Gastroesophageal sphincter (tissue), 3 donors: ENCODE measurements at regions not wholly inside any gene's neighbourhood (a gene's known extent, or its start where the extent isn't known, plus 50 kb on each side); places are given as distances from the start of the nearest gene placed in this dataset.

Source experiments
- CTCF ChIP-seq, 4 experiments: fragments of 200-600 bp in 2 of 4; fragments of 450-650 bp in 2 of 4; sonication (generic) in 1 of 4; IDR thresholded peaks; one replicate each; pipeline ENCODE4 v1.5.1; 2017 to 2019; ENCODE audit warnings: antibody characterized with exemption in 4 of 4, mild to moderate bottlenecking in 2 of 4, moderate library complexity in 2 of 4
- EP300 ChIP-seq: sonication (generic); formaldehyde crosslinking; IDR thresholded peaks from one replicate; pipeline ENCODE4 v1.6.1; 2017; ENCODE audit warnings: antibody characterized with exemption, mild to moderate bottlenecking

GRCh38 chr10:65130162-65130758 is 1609.1 kb downstream of the REEP3 start:
- TF ChIP-seq CTCF (IDR thresholded peaks at IDR 0.05): no peak
- no peak for TF ChIP-seq EP300
